K562 (cell line): ENCODE measurements at regions not wholly inside any gene's neighbourhood (a gene's known extent, or its start where the extent isn't known, plus 50 kb on each side); places are given as distances from the start of the nearest gene placed in this dataset.

Experiments used
- AFF4 ChIP-seq: sonication (generic); formaldehyde crosslinking; IDR thresholded peaks from 2 replicates; pipeline ENCODE4 v1.8.0; 2023; ENCODE audit warnings: mild to moderate bottlenecking, missing genetic modification reagents
- DIDO1 ChIP-seq: fragments of 450-650 bp; IDR thresholded peaks from 2 replicates; pipeline ENCODE4 v1.6.1; 2016; ENCODE audit warnings: low read depth, missing biosample characterization, missing genetic modification characterization
- FOXM1 ChIP-seq, 2 experiments: fragments of 450-650 bp in 1 of 2; sonication (generic) in 1 of 2; formaldehyde crosslinking in 1 of 2; IDR thresholded peaks; 2 replicates each; pipeline versions ENCODE4 v1.6.1 to v1.9.0; 2017 to 2022; ENCODE audit warnings: low read depth in 2 of 2, mild to moderate bottlenecking in 2 of 2, missing genetic modification reagents in 1 of 2, moderate library complexity in 1 of 2
- GTF2E2 ChIP-seq: fragments of 200-800 bp; sonication (Bioruptor generic); IDR thresholded peaks from 2 replicates; pipeline ENCODE4 v1.6.1; 2016; ENCODE audit warnings: missing genetic modification characterization, missing compliant biosample characterization
- HDAC1 ChIP-seq, 2 experiments: fragments of 450-650 bp; IDR thresholded peaks; 2 replicates each; pipeline ENCODE4 v1.6.1; 2016 to 2017; ENCODE audit warnings: inconsistent platforms in 1 of 2, mild to moderate bottlenecking in 1 of 2, moderate library complexity in 1 of 2
- MAZ ChIP-seq, 2 experiments: fragments of 450-650 bp in 1 of 2; sonication (generic) in 1 of 2; formaldehyde crosslinking; IDR thresholded peaks in 1 of 2; conservative IDR thresholded peaks in 1 of 2; 2 replicates each; pipeline versions ENCODE4 v1.4.0 to v1.5.0; 2020; ENCODE audit warnings: mild to moderate bottlenecking in 1 of 2, missing genetic modification reagents in 1 of 2
- MED1 ChIP-seq: sonication (generic); formaldehyde crosslinking; IDR thresholded peaks from 2 replicates; pipeline ENCODE4 v1.8.1; 2023; ENCODE audit warnings: missing genetic modification reagents, borderline replicate concordance
- NCOA2 ChIP-seq, 2 experiments: fragments of 450-650 bp; IDR thresholded peaks; 2 replicates each; pipeline ENCODE4 v1.6.1; 2018; ENCODE audit warnings: mild to moderate bottlenecking in 2 of 2, moderate library complexity in 1 of 2; ENCODE audit not compliant: partially characterized antibody in 2 of 2
- NFATC3 ChIP-seq: fragments of 450-650 bp; IDR thresholded peaks from 2 replicates; pipeline ENCODE4 v1.6.1; 2017; ENCODE audit warnings: mild to moderate bottlenecking
- SMAD2 ChIP-seq: fragments of 150-350 bp; IDR thresholded peaks from 2 replicates; pipeline ENCODE4 v1.6.1; 2014; ENCODE audit warnings: low read depth, mild to moderate bottlenecking, low read length
- SRSF1 ChIP-seq: fragments of 200-400 bp; formaldehyde crosslinking; IDR thresholded peaks from 2 replicates; pipeline ENCODE4 v1.6.1; 2017; ENCODE audit warnings: mild to moderate bottlenecking, low read depth, low read length, moderate library complexity
- STAT5A ChIP-seq: IDR thresholded peaks from 2 replicates; pipeline ENCODE4 v1.6.1; 2012; ENCODE audit warnings: low read length, inconsistent platforms, borderline replicate concordance
- TAF15 ChIP-seq: fragments of 200-400 bp; formaldehyde crosslinking; IDR thresholded peaks from 2 replicates; pipeline ENCODE4 v1.6.1; 2017; ENCODE audit warnings: mild to moderate bottlenecking, low read depth, low read length, moderate library complexity
- ZBTB43 ChIP-seq: sonication (generic); formaldehyde crosslinking; IDR thresholded peaks from 2 replicates; pipeline ENCODE4 v1.8.0; 2023; ENCODE audit warnings: mild to moderate bottlenecking, missing genetic modification reagents
- ZNF175 ChIP-seq: fragments of 200-800 bp; sonication (Bioruptor generic); IDR thresholded peaks from 2 replicates; pipeline ENCODE4 v1.6.1; 2016; ENCODE audit warnings: low read depth, mild to moderate bottlenecking, missing genetic modification characterization, missing compliant biosample characterization
- TF ChIP-seq, protein P1 (sequence below): fragments of 450-650 bp; IDR thresholded peaks from 2 replicates; pipeline ENCODE4 v1.6.1; 2018; ENCODE audit not compliant: partially characterized antibody

GRCh38 chr2:145692971-145693478 is 1173.1 kb upstream of the ZEB2 start (continued):
- TF ChIP-seq AFF4 (no peak), SMAD2 (no peak), ZNF175 (CRISPR knock-in tag) (0 out of 2 replicates have a peak, but pooled peaks have one; percentile 29), NFATC3 (peak; percentile 82; the same call in 1 of the 2 replicates), FOXM1 (IDR thresholded peaks at IDR 0.05; ENCODE audit: low read depth) (peak; percentile 92), FOXM1 (CRISPR knock-in tag; IDR thresholded peaks at IDR 0.05; ENCODE audit: low read depth) (no peak), GTF2E2 (tag) (no peak), NCOA2 (IDR thresholded peaks at IDR 0.05; ENCODE audit: partially characterized antibody in 2 of 2) (peak; percentile 34 to 66), DIDO1 (tag) (no peak), MED1 (CRISPR knock-in tag) (no peak), HDAC1 (IDR thresholded peaks at IDR 0.05) (peak in 1 of 2 experiments; percentile 79; a peak in 2 of 4 replicates), MAZ (CRISPR knock-in tag; conservative IDR thresholded peaks at IDR 0.05 in 1 of 2, IDR thresholded peaks at IDR 0.05 in 1 of 2) (peak in 1 of 2 experiments; percentile 40; a peak in 2 of 4 replicates), ZBTB43 (CRISPR knock-in tag) (peak; percentile 75; the same call in 1 of the 2 replicates), STAT5A (peak; percentile 97), TAF15 (no peak), SRSF1 (no peak)
- TF ChIP-seq, protein P1, sequence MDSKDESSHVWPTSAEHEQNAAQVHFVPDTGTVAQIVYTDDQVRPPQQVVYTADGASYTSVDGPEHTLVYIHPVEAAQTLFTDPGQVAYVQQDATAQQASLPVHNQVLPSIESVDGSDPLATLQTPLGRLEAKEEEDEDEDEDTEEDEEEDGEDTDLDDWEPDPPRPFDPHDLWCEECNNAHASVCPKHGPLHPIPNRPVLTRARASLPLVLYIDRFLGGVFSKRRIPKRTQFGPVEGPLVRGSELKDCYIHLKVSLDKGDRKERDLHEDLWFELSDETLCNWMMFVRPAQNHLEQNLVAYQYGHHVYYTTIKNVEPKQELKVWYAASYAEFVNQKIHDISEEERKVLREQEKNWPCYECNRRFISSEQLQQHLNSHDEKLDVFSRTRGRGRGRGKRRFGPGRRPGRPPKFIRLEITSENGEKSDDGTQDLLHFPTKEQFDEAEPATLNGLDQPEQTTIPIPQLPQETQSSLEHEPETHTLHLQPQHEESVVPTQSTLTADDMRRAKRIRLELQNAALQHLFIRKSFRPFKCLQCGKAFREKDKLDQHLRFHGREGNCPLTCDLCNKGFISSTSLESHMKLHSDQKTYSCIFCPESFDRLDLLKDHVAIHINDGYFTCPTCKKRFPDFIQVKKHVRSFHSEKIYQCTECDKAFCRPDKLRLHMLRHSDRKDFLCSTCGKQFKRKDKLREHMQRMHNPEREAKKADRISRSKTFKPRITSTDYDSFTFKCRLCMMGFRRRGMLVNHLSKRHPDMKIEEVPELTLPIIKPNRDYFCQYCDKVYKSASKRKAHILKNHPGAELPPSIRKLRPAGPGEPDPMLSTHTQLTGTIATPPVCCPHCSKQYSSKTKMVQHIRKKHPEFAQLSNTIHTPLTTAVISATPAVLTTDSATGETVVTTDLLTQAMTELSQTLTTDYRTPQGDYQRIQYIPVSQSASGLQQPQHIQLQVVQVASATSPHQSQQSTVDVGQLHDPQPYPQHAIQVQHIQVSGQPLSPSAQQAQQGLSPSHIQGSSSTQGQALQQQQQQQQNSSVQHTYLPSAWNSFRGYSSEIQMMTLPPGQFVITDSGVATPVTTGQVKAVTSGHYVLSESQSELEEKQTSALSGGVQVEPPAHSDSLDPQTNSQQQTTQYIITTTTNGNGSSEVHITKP, result no peak
